ENCODE measurements at regions not wholly inside any gene's neighbourhood (a gene's known extent, or its start where the extent isn't known, plus 50 kb on each side); places are given as distances from the start of the nearest gene placed in this dataset.

DNA sequence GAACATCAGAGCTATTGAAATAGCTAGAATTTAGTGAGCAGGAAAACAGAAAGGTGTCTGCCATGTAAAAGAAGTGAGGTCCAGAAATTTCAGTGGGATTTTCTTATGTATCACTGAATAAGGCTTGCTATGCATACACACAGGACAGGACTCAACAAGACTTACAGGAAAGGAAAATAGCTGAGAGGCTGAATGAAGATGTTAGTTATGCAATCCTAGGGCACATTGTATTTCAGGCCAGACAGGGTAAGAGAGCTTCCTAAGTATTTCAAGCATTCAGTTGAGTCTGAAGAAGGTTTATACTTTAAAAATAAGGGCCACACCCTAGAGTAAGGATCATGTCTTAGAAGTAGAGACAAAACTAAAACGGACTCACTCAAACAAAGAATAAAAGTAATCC lies 419.9 kb upstream of the PRR20A start:
- Histone ChIP-seq H3K27ac (ENCODE audit: low read depth in 1 of 2, low read length in 2 of 2) (no peak overlapping the region), H3K9ac (ENCODE audit: low read depth in 1 of 2, low read length in 2 of 2) (no peak overlapping the region), H3K36me3 (ENCODE audit: control insufficient read depth in 4 of 4, insufficient read depth in 3 of 4, low read depth in 1 of 4, low read length in 3 of 4) (no peaks in the 10 kb centered on the region), H3K9me3 (ENCODE audit: control insufficient read depth in 4 of 4, low read length in 3 of 4) (no peaks in the 10 kb centered on the region), H3K27me3 (ENCODE audit: control insufficient read depth in 4 of 4, insufficient read depth in 4 of 4, low read length in 3 of 4) (no peaks in the 10 kb centered on the region), H3K4me3 (ENCODE audit: low read depth in 1 of 3, low read length in 3 of 3) (no peak overlapping the region), H3K4me1 (ENCODE audit: control insufficient read depth in 4 of 4, insufficient read depth in 4 of 4, low read length in 3 of 4) (no peaks in the 10 kb centered on the region)
- TF ChIP-seq GABPA (IDR thresholded peaks at IDR 0.05 in 1 of 2, conservative IDR thresholded peaks at IDR 0.05 in 1 of 2) (no peak), YY1 (IDR thresholded peaks at IDR 0.05) (no peak), FOXA2 (IDR thresholded peaks at IDR 0.05) (no peak), RAD21 (IDR thresholded peaks at IDR 0.05) (no peak), NR2F2 (IDR thresholded peaks at IDR 0.05) (no peak), HNF4G (IDR thresholded peaks at IDR 0.05) (no peak), RXRA (IDR thresholded peaks at IDR 0.05) (no peak)
- 83% methylated on average over 1 of the region's 1 CpG for WGBS
- no peak for DNase-seq (ENCODE audit: low spot score)

DNA sequence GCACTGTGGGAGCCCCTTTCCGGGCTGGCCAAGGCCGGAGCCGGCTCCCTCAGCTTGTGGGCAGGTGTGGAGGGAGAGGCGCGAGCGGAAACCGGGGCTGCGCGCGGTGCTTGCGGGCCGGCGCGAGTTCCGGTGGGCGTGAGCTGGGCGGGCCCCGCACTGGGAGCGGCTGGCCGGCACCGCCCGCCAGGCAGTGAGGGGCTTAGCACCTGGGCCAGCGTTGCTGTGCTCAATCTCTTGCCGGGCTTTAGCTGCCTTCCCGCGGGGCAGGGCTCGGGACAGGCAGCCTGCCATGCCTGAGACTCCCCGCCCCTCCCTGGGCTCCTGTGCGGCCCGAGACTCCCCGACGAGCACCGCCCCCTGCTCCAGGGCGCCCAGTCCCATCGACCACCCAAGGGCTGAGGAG lies 405.2 kb upstream of the PRR20A start:
- H3K27me3 ChIP-seq (ENCODE audit: control insufficient read depth in 4 of 4, insufficient read depth in 4 of 4, low read length in 3 of 4) = no peaks in the 10 kb centered on the region
- no peaks in the 10 kb centered on the region for H3K9me3 ChIP-seq (ENCODE audit: control insufficient read depth in 4 of 4, low read length in 3 of 4)
- 89% methylated on average over 35 of the region's 35 CpGs for WGBS
- no peaks in the 10 kb centered on the region for H3K4me1 ChIP-seq (ENCODE audit: control insufficient read depth in 4 of 4, insufficient read depth in 4 of 4, low read length in 3 of 4)
- no peak overlapping the region for H3K27ac ChIP-seq (ENCODE audit: low read depth in 1 of 2, low read length in 2 of 2)
- H3K36me3 ChIP-seq (ENCODE audit: control insufficient read depth in 4 of 4, insufficient read depth in 3 of 4, low read depth in 1 of 4, low read length in 3 of 4) = no peaks in the 10 kb centered on the region
- DNase-seq (ENCODE audit: low spot score) = no peak
- TF ChIP-seq, protein P1, sequence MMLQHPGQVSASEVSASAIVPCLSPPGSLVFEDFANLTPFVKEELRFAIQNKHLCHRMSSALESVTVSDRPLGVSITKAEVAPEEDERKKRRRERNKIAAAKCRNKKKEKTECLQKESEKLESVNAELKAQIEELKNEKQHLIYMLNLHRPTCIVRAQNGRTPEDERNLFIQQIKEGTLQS (IDR thresholded peaks at IDR 0.05) = no peak
- TF ChIP-seq, protein P2, sequence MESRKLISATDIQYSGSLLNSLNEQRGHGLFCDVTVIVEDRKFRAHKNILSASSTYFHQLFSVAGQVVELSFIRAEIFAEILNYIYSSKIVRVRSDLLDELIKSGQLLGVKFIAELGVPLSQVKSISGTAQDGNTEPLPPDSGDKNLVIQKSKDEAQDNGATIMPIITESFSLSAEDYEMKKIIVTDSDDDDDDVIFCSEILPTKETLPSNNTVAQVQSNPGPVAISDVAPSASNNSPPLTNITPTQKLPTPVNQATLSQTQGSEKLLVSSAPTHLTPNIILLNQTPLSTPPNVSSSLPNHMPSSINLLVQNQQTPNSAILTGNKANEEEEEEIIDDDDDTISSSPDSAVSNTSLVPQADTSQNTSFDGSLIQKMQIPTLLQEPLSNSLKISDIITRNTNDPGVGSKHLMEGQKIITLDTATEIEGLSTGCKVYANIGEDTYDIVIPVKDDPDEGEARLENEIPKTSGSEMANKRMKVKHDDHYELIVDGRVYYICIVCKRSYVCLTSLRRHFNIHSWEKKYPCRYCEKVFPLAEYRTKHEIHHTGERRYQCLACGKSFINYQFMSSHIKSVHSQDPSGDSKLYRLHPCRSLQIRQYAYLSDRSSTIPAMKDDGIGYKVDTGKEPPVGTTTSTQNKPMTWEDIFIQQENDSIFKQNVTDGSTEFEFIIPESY (IDR thresholded peaks at IDR 0.05) = no peak
- no peak for TF ChIP-seq FOXA1 (IDR thresholded peaks at IDR 0.05)
- TF ChIP-seq GABPA (IDR thresholded peaks at IDR 0.05 in 1 of 2, conservative IDR thresholded peaks at IDR 0.05 in 1 of 2) = no peak
- TF ChIP-seq RAD21 (IDR thresholded peaks at IDR 0.05) = no peak
- TF ChIP-seq FOXA2 (IDR thresholded peaks at IDR 0.05) = no peak
- no peak for TF ChIP-seq SP1 (IDR thresholded peaks at IDR 0.05)
- TF ChIP-seq TAF1 (conservative IDR thresholded peaks at IDR 0.05) = no peak
- H3K4me3 ChIP-seq (ENCODE audit: low read depth in 1 of 3, low read length in 3 of 3) = no peak overlapping the region
- H3K9ac ChIP-seq (ENCODE audit: low read depth in 1 of 2, low read length in 2 of 2) = no peak overlapping the region

DNA sequence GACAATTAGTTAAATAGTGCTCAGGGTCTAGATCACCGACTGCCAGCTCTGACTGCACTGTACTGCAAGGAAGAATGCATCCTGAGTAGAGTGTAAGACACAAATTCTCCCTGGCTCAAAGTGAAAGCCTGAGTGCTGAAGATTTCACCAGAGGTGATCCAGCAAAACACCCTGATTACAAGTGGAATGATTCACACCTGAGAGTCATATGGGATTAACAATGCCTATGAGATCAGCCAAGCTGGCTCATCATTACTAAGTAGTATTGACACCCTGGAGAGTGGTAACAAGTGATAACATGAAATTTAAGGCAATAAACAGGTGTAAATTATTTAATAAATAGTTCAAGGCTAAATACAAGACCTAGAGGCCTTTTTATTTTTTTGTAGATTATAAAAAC lies 403.8 kb upstream of the PRR20A start:
- no peak for DNase-seq (ENCODE audit: low spot score)
- TF ChIP-seq HNF4A (conservative IDR thresholded peaks at IDR 0.05) (no peak), FOXA1 (IDR thresholded peaks at IDR 0.05) (no peak), RXRA (IDR thresholded peaks at IDR 0.05) (no peak), CTCF (IDR thresholded peaks at IDR 0.05; ENCODE audit: low read depth, low read length, missing input control) (no peak)
- H3K4me1 ChIP-seq (ENCODE audit: control insufficient read depth in 4 of 4, insufficient read depth in 4 of 4, low read length in 3 of 4) = no peaks in the 10 kb centered on the region
- no peak overlapping the region for H3K27ac ChIP-seq (ENCODE audit: low read depth in 1 of 2, low read length in 2 of 2)
- no peak overlapping the region for H3K9ac ChIP-seq (ENCODE audit: low read depth in 1 of 2, low read length in 2 of 2)
- H3K27me3 ChIP-seq (ENCODE audit: control insufficient read depth in 4 of 4, insufficient read depth in 4 of 4, low read length in 3 of 4) = no peaks in the 10 kb centered on the region
- H3K36me3 ChIP-seq (ENCODE audit: control insufficient read depth in 4 of 4, insufficient read depth in 3 of 4, low read depth in 1 of 4, low read length in 3 of 4) = no peaks in the 10 kb centered on the region
- H3K9me3 ChIP-seq (ENCODE audit: control insufficient read depth in 4 of 4, low read length in 3 of 4) = no peaks in the 10 kb centered on the region
- 81% methylated on average over 1 of the region's 1 CpG for WGBS
- no peak overlapping the region for H3K4me3 ChIP-seq (ENCODE audit: low read depth in 1 of 3, low read length in 3 of 3)
